CD4-positive, alpha-beta T cell (primary cell): ENCODE measurements at regions not wholly inside any gene's neighbourhood (a gene's known extent, or its start where the extent isn't known, plus 50 kb on each side); places are given as distances from the start of the nearest gene placed in this dataset.

Source experiments
- ATAC-seq: fragments of 200-7000 bp; cut with Tn5 transposase; one replicate; pipeline ENCODE4 v1.10.0; 2022; ENCODE audit warnings: mild to moderate bottlenecking; ENCODE audit not compliant: poor library complexity
- CTCF ChIA-PET: fragments of 350-600 bp; sonication (Branson Sonifier 250); formaldehyde crosslinking; loops from one replicate; lab custom pipeline; 2021; ENCODE audit warnings: antibody characterized with exemption, inconsistent platforms; lab: Charles Lee
- POLR2A ChIA-PET: fragments of 350-600 bp; sonication (Branson Sonifier 250); formaldehyde crosslinking; loops from one replicate; lab custom pipeline; 2021; ENCODE audit warnings: antibody characterized with exemption, inconsistent platforms; lab: Charles Lee
- DNase-seq, 14 experiments: peaks; one replicate each; pipeline ENCODE4 v3.0.0-alpha.2; 2013 to 2020; ENCODE audit warnings: mixed read lengths in 2 of 14
- H3K27ac ChIP-seq, 2 donors: one replicate each; pipeline versions ENCODE4 v1.5.1 to v1.7.0; 2013; ENCODE audit warnings: low read length in 2 of 2, low read depth in 1 of 2, mild to moderate bottlenecking in 1 of 2
- H3K27me3 ChIP-seq, 2 experiments: 1 replicate in 1 of 2; 2 replicates in 1 of 2; pipeline versions ENCODE4 v1.6.1 to v1.7.0; 2013; ENCODE audit warnings: low read length in 2 of 2, control low read depth in 1 of 2, mild to moderate bottlenecking in 1 of 2, moderate library complexity in 1 of 2; ENCODE audit not compliant: insufficient read depth in 2 of 2, control insufficient read depth in 1 of 2
- H3K36me3 ChIP-seq: one replicate; pipeline ENCODE4 v1.6.1; 2013; ENCODE audit warnings: low read length, control low read depth; ENCODE audit not compliant: insufficient read depth
- H3K4me1 ChIP-seq: one replicate; pipeline ENCODE4 v1.6.1; 2013; ENCODE audit warnings: low read length, control low read depth; ENCODE audit not compliant: insufficient read depth
- H3K4me3 ChIP-seq: one replicate; pipeline ENCODE4 v1.5.1; 2013; ENCODE audit warnings: mild to moderate bottlenecking, low read length, moderate library complexity
- H3K9me3 ChIP-seq, 2 experiments: 1 replicate in 1 of 2; 2 replicates in 1 of 2; pipeline versions ENCODE4 v1.6.1 to v1.7.0; 2013; ENCODE audit warnings: low read length in 2 of 2, mild to moderate bottlenecking in 2 of 2, control low read depth in 1 of 2, moderate library complexity in 1 of 2; ENCODE audit not compliant: control insufficient read depth in 1 of 2, insufficient read depth in 1 of 2
- H3K27ac Mint-ChIP-seq: one replicate; pipeline ENCODE4 v1.8.0; 2020; ENCODE audit warnings: mixed read lengths
- H3K27me3 Mint-ChIP-seq: one replicate; pipeline ENCODE4 v1.8.0; 2021; ENCODE audit warnings: mixed read lengths
- H3K36me3 Mint-ChIP-seq: one replicate; pipeline ENCODE4 v1.8.0; 2021; ENCODE audit warnings: low read depth, mixed read lengths
- H3K4me1 Mint-ChIP-seq: one replicate; pipeline ENCODE4 v1.8.0; 2021; ENCODE audit warnings: low read depth, mixed read lengths
- H3K4me3 Mint-ChIP-seq: one replicate; pipeline ENCODE4 v1.8.0; 2020; ENCODE audit warnings: mild to moderate bottlenecking, mixed read lengths
- H3K9me3 Mint-ChIP-seq: one replicate; pipeline ENCODE4 v1.8.0; 2020; ENCODE audit warnings: mixed read lengths
- intact Hi-C, 2 experiments: fragments of 100-400 bp; cut with DNase I in 1 of 2; cut with micrococcal nuclease in 1 of 2; formaldehyde crosslinking; loops; one replicate each; pipeline versions ENCODE4 v1.15.1 to v1.9.0; 2023 to 2025; cut with DNase I, micrococcal nuclease
- TF ChIP-seq, protein P1 (sequence below): fragments of 200-600 bp; IDR thresholded peaks from one replicate; pipeline ENCODE4 v1.8.0; 2022; ENCODE audit warnings: antibody characterized with exemption, mild to moderate bottlenecking

DNA sequence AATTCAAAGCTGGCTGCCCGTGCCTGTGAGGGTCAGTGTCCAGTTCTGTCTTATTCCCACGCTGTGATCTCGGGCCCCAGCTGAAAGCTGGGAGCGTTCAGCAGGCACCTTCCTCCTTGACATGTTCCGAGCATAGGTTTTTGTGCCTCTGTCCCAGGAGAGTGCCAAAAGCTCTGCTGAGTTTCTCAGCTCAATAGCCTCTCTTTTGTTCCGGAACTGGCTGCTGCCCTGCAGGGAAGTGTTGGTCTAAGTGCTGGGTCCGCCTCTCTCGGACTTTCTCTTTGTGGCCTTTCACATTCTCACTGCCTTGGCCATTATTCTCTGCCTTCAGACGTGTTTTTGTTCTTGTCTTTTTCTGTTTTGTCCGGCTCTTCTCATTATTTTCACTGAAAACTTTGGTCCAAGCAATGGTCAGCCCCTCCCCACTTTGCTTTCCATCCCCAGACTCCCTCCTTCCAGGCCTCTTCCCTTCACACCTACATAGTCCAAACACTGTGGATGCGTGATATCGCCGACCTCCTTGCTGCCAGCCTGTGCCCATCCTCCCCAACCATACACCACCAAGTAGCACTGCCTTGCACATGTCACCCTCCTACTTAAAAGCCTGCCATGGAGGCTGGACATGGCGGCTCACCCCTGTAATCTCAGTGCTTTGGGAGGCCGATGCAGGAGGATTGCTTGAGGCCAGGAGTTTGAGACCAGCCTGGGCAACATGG, 233.8 kb downstream of the RHOU start:
- no peak overlapping the region for H3K4me3 Mint-ChIP-seq
- Histone ChIP-seq H3K27me3 (no peaks in the 10 kb centered on the region), H3K27ac (no peak overlapping the region), H3K36me3 (no peaks in the 10 kb centered on the region), H3K4me1 (no peaks in the 10 kb centered on the region), H3K9me3 (no peaks in the 10 kb centered on the region), H3K4me3 (no peak overlapping the region)
- intact Hi-C loops = no loop called here
- DNase-seq (no peak), ATAC-seq (no peak)
- TF ChIP-seq, protein P1, sequence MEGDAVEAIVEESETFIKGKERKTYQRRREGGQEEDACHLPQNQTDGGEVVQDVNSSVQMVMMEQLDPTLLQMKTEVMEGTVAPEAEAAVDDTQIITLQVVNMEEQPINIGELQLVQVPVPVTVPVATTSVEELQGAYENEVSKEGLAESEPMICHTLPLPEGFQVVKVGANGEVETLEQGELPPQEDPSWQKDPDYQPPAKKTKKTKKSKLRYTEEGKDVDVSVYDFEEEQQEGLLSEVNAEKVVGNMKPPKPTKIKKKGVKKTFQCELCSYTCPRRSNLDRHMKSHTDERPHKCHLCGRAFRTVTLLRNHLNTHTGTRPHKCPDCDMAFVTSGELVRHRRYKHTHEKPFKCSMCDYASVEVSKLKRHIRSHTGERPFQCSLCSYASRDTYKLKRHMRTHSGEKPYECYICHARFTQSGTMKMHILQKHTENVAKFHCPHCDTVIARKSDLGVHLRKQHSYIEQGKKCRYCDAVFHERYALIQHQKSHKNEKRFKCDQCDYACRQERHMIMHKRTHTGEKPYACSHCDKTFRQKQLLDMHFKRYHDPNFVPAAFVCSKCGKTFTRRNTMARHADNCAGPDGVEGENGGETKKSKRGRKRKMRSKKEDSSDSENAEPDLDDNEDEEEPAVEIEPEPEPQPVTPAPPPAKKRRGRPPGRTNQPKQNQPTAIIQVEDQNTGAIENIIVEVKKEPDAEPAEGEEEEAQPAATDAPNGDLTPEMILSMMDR = no peak
- no peaks in the 10 kb centered on the region for H3K9me3 Mint-ChIP-seq
- H3K27ac Mint-ChIP-seq = no peak overlapping the region
- H3K36me3 Mint-ChIP-seq = no peaks in the 10 kb centered on the region
- POLR2A ChIA-PET = interaction anchor here (0.5 kb wide), 1 partner anchor 38 kb away, joined by 3 read pairs; no protein-coding TSS in a partner anchor
- no peaks in the 10 kb centered on the region for H3K4me1 Mint-ChIP-seq
- CTCF ChIA-PET = no interaction called here
- no peaks in the 10 kb centered on the region for H3K27me3 Mint-ChIP-seq

- H3K36me3 ChIP-seq = no peaks in the 10 kb centered on the region
- Mint-ChIP-seq H3K27me3 (no peaks in the 10 kb centered on the region), H3K4me3 (no peak overlapping the region), H3K9me3 (no peaks in the 10 kb centered on the region), H3K27ac (no peak overlapping the region), H3K4me1 (no peaks in the 10 kb centered on the region), H3K36me3 (no peaks in the 10 kb centered on the region)
- no peaks in the 10 kb centered on the region for H3K9me3 ChIP-seq
- CTCF ChIA-PET = no interaction called here
- no peak for DNase-seq
- no peak for ATAC-seq
- POLR2A ChIA-PET = no interaction called here
- TF ChIP-seq, protein P1 = no peak
- intact Hi-C loops = no loop called here
- H3K27me3 ChIP-seq = no peaks in the 10 kb centered on the region
- H3K4me1 ChIP-seq = no peaks in the 10 kb centered on the region
- H3K27ac ChIP-seq = no peak overlapping the region
- H3K4me3 ChIP-seq = no peak overlapping the region
Measured at GRCh38 chr1:228969953-228970800, 234.9 kb downstream of the RHOU start.

GRCh38 chr1:228972576-228972975, 237.3 kb downstream of the RHOU start:
- no peaks in the 10 kb centered on the region for H3K36me3 ChIP-seq
- CTCF ChIA-PET = no interaction called here
- ATAC-seq (no peak), DNase-seq (no peak)
- Mint-ChIP-seq H3K4me3 (no peak overlapping the region), H3K9me3 (no peaks in the 10 kb centered on the region), H3K36me3 (no peaks in the 10 kb centered on the region), H3K4me1 (no peaks in the 10 kb centered on the region), H3K27ac (no peak overlapping the region), H3K27me3 (no peaks in the 10 kb centered on the region)
- no peaks in the 10 kb centered on the region for H3K9me3 ChIP-seq
- H3K27ac ChIP-seq = no peak overlapping the region
- no peaks in the 10 kb centered on the region for H3K27me3 ChIP-seq
- TF ChIP-seq, protein P1 = no peak
- POLR2A ChIA-PET = no interaction called here
- intact Hi-C loops = no loop called here
- H3K4me1 ChIP-seq = no peaks in the 10 kb centered on the region
- H3K4me3 ChIP-seq = no peak overlapping the region
